Tibial artery (tissue), 4 donors: ENCODE measurements at regions not wholly inside any gene's neighbourhood (a gene's known extent, or its start where the extent isn't known, plus 50 kb on each side); places are given as distances from the start of the nearest gene placed in this dataset.

Experiments
- DNase-seq, 2 donors: peaks; one replicate each; pipeline ENCODE4 v3.0.0-alpha.2; 2019
- H3K27ac ChIP-seq, 2 donors: fragments of 200-600 bp; sonication (generic) in 1 of 2; 1 replicate in 1 of 2; 2 replicates in 1 of 2; pipeline ENCODE4 v1.5.1; 2018 to 2019; ENCODE audit warnings: mild to moderate bottlenecking in 1 of 2
- H3K27me3 ChIP-seq, 2 donors: fragments of 200-600 bp; sonication (generic) in 1 of 2; one replicate each; pipeline versions ENCODE4 v1.5.1 to v1.6.0; 2016 to 2019
- H3K36me3 ChIP-seq, 3 donors: fragments of 200-600 bp; sonication (generic) in 2 of 3; one replicate each; pipeline ENCODE4 v1.5.1; 2016 to 2019; ENCODE audit warnings: mild to moderate bottlenecking in 2 of 3
- H3K4me1 ChIP-seq, 4 donors: fragments of 200-600 bp; sonication (generic) in 2 of 4; 1 replicate in 3 of 4; 2 replicates in 1 of 4; pipeline ENCODE4 v1.5.1; 2016 to 2019
- H3K4me3 ChIP-seq, 2 donors: fragments of 200-600 bp; sonication (generic) in 1 of 2; 1 replicate in 1 of 2; 2 replicates in 1 of 2; pipeline ENCODE4 v1.5.1; 2018 to 2019; ENCODE audit warnings: mild to moderate bottlenecking in 2 of 2
- H3K9me3 ChIP-seq, 3 donors: fragments of 200-600 bp; sonication (generic) in 1 of 3; one replicate each; pipeline ENCODE4 v1.5.1; 2016 to 2019
- CTCF ChIP-seq, 2 experiments: fragments of 200-600 bp in 1 of 2; fragments of 450-650 bp in 1 of 2; IDR thresholded peaks; one replicate each; pipeline ENCODE4 v1.5.1; 2017 to 2019; ENCODE audit warnings: antibody characterized with exemption in 2 of 2, mild to moderate bottlenecking in 1 of 2, moderate library complexity in 1 of 2
- intact Hi-C: fragments of 100-400 bp; cut with DNase I; formaldehyde crosslinking; loops from one replicate; pipeline ENCODE4 v1.15.0; 2023; ENCODE audit warnings: low total_unique reads

GRCh38 chr5:73242735-73243134, 69.7 kb downstream of the TMEM174 start:
- no peak for TF ChIP-seq CTCF (IDR thresholded peaks at IDR 0.05)
- Histone ChIP-seq H3K36me3 (no peaks in the 10 kb centered on the region), H3K4me3 (no peak overlapping the region), H3K27me3 (peaks cover 0 to 9% of the 10 kb centered on the region in 2 donors), H3K4me1 (no peaks in the 10 kb centered on the region), H3K27ac (no peak overlapping the region), H3K9me3 (no peaks in the 10 kb centered on the region)
- intact Hi-C loops: no loop called here
- DNase-seq: no peak

GRCh38 chr5:73238873-73239272, 65.9 kb downstream of the TMEM174 start:
- no peaks in the 10 kb centered on the region for H3K9me3 ChIP-seq
- DNase-seq: no peak
- no peak for TF ChIP-seq CTCF (IDR thresholded peaks at IDR 0.05)
- H3K4me1 ChIP-seq: peaks cover 0 to 7% (median 5%) of the 10 kb centered on the region in 4 donors
- H3K4me3 ChIP-seq: no peak overlapping the region
- no peaks in the 10 kb centered on the region for H3K36me3 ChIP-seq
- H3K27me3 ChIP-seq: peaks cover 0 to 26% of the 10 kb centered on the region in 2 donors
- intact Hi-C loops: no loop called here
- H3K27ac ChIP-seq: no peak overlapping the region

GRCh38 chr5:73236541-73237128, 63.6 kb downstream of the TMEM174 start:
- intact Hi-C loops: no loop called here
- DNase-seq: no peak
- peaks cover 5 to 47% of the 10 kb centered on the region in 2 donors for H3K27me3 ChIP-seq
- H3K36me3 ChIP-seq: no peaks in the 10 kb centered on the region
- no peak for TF ChIP-seq CTCF (IDR thresholded peaks at IDR 0.05)
- no peak overlapping the region for H3K27ac ChIP-seq
- H3K9me3 ChIP-seq: no peaks in the 10 kb centered on the region
- H3K4me1 ChIP-seq: peaks cover 0 to 24% (median 16%) of the 10 kb centered on the region in 4 donors
- no peak overlapping the region for H3K4me3 ChIP-seq

GRCh38 chr5:73234204-73234555, 61.2 kb downstream of the TMEM174 start:
- intact Hi-C loops: no loop called here
- peak overlapping the region; percentile 39 to 52 for H3K4me3 ChIP-seq

GRCh38 chr5:73233461-73234203, 60.6 kb downstream of the TMEM174 start:
- no peak for TF ChIP-seq CTCF (IDR thresholded peaks at IDR 0.05)
- intact Hi-C loops: no loop called here
- Histone ChIP-seq H3K27me3 (peaks cover 5 to 57% of the 10 kb centered on the region in 2 donors), H3K36me3 (no peaks in the 10 kb centered on the region), H3K9me3 (no peaks in the 10 kb centered on the region), H3K4me3 (peak overlapping the region; percentile 39 to 52), H3K27ac (no peak overlapping the region), H3K4me1 (peaks cover 0 to 24% (median 16%) of the 10 kb centered on the region in 4 donors)
- DNase-seq: no peak

More at GRCh38 chr5:73234204-73234555, 61.2 kb downstream of the TMEM174 start:
- peaks cover 5 to 58% of the 10 kb centered on the region in 2 donors for H3K27me3 ChIP-seq
- no peak overlapping the region for H3K27ac ChIP-seq
- no peaks in the 10 kb centered on the region for H3K36me3 ChIP-seq
- no peaks in the 10 kb centered on the region for H3K9me3 ChIP-seq
- no peak for TF ChIP-seq CTCF (IDR thresholded peaks at IDR 0.05)
- DNase-seq: no peak
- H3K4me1 ChIP-seq: peaks cover 0 to 24% (median 16%) of the 10 kb centered on the region in 4 donors
